ENCODE measurements at regions not wholly inside any gene's neighbourhood (a gene's known extent, or its start where the extent isn't known, plus 50 kb on each side); places are given as distances from the start of the nearest gene placed in this dataset.

- TF ChIP-seq, protein P1, sequence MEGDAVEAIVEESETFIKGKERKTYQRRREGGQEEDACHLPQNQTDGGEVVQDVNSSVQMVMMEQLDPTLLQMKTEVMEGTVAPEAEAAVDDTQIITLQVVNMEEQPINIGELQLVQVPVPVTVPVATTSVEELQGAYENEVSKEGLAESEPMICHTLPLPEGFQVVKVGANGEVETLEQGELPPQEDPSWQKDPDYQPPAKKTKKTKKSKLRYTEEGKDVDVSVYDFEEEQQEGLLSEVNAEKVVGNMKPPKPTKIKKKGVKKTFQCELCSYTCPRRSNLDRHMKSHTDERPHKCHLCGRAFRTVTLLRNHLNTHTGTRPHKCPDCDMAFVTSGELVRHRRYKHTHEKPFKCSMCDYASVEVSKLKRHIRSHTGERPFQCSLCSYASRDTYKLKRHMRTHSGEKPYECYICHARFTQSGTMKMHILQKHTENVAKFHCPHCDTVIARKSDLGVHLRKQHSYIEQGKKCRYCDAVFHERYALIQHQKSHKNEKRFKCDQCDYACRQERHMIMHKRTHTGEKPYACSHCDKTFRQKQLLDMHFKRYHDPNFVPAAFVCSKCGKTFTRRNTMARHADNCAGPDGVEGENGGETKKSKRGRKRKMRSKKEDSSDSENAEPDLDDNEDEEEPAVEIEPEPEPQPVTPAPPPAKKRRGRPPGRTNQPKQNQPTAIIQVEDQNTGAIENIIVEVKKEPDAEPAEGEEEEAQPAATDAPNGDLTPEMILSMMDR (IDR thresholded peaks at IDR 0.05; ENCODE audit: insufficient read depth, low read length, poor library complexity, severe bottlenecking), result no peak
- TF ChIP-seq EZH2phosphoT487 (conservative IDR thresholded peaks at IDR 0.05; ENCODE audit: low read length), result no peak
Observed at GRCh38 chr2:3039188-3040065, 338.2 kb downstream of the EIPR1 start.

All from SU-DHL-6 (cell line).